ENCODE measurements at regions not wholly inside any gene's neighbourhood (a gene's known extent, or its start where the extent isn't known, plus 50 kb on each side); places are given as distances from the start of the nearest gene placed in this dataset.

GRCh38 chr4:144463236-144463635, 182.7 kb upstream of the HHIP start:
- TF ChIP-seq TAF1 (IDR thresholded peaks at IDR 0.05; ENCODE audit: low read depth, low read length) (no peak), POU2F2 (IDR thresholded peaks at IDR 0.05; ENCODE audit: low read depth, low read length) (no peak), PAX5 (IDR thresholded peaks at IDR 0.05; ENCODE audit: insufficient read depth, low read length, severe bottlenecking) (no peak), POLR2A (IDR thresholded peaks at IDR 0.05; ENCODE audit: low read depth, low read length) (no peak)
- DNase-seq (ENCODE audit: insufficient read length, low spot score), result no peak
- no peak for FAIRE-seq

DNA sequence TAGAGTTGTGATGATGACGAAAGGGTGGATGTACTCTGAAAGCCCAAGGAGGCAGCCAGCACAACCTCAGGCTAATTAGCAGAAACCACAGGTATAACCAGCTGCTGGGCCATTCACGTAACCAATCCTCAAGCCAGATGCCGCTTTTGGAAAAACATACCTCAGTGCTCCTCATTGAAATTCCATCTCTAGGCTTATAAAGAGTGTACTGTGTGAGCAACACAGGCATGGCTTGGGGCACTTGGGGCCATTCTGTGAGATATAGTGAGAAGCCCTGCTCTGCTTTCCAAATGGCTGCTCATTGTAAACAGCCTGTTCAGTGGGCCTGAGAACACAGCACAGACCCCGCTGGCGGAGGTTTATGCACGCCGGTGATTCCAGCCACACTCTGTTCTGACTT, 182.1 kb upstream of the HHIP start:
- DNase-seq (ENCODE audit: insufficient read length, low spot score) (no peak), FAIRE-seq (no peak)
- no peak for TF ChIP-seq POU2F2 (IDR thresholded peaks at IDR 0.05; ENCODE audit: low read depth, low read length)
- TF ChIP-seq PAX5 (IDR thresholded peaks at IDR 0.05; ENCODE audit: insufficient read depth, low read length, severe bottlenecking), result no peak

- DNase-seq (ENCODE audit: insufficient read length, low spot score) (no peak), FAIRE-seq (no peak)
- no peak for TF ChIP-seq TAF1 (IDR thresholded peaks at IDR 0.05; ENCODE audit: low read depth, low read length)
- no peak for TF ChIP-seq POLR2AphosphoS5 (IDR thresholded peaks at IDR 0.05; ENCODE audit: low read depth, low read length)
- TF ChIP-seq POLR2A (IDR thresholded peaks at IDR 0.05; ENCODE audit: low read depth, low read length), result no peak
- TF ChIP-seq POU2F2 (IDR thresholded peaks at IDR 0.05; ENCODE audit: low read depth, low read length), result no peak
- no peak for TF ChIP-seq SPI1 (IDR thresholded peaks at IDR 0.05; ENCODE audit: low read depth, low read length)
- TF ChIP-seq PAX5 (IDR thresholded peaks at IDR 0.05; ENCODE audit: insufficient read depth, low read length, severe bottlenecking), result no peak
Measured at GRCh38 chr4:144465546-144465945, 180.4 kb upstream of the HHIP start.

GRCh38 chr4:144480068-144480467, 165.9 kb upstream of the HHIP start:
- no peak for DNase-seq (ENCODE audit: insufficient read length, low spot score)
- FAIRE-seq, result no peak
- no peak for TF ChIP-seq POU2F2 (IDR thresholded peaks at IDR 0.05; ENCODE audit: low read depth, low read length)
- TF ChIP-seq POLR2A (IDR thresholded peaks at IDR 0.05; ENCODE audit: low read depth, low read length), result no peak
- no peak for TF ChIP-seq SPI1 (IDR thresholded peaks at IDR 0.05; ENCODE audit: low read depth, low read length)
- no peak for TF ChIP-seq TAF1 (IDR thresholded peaks at IDR 0.05; ENCODE audit: low read depth, low read length)

DNA sequence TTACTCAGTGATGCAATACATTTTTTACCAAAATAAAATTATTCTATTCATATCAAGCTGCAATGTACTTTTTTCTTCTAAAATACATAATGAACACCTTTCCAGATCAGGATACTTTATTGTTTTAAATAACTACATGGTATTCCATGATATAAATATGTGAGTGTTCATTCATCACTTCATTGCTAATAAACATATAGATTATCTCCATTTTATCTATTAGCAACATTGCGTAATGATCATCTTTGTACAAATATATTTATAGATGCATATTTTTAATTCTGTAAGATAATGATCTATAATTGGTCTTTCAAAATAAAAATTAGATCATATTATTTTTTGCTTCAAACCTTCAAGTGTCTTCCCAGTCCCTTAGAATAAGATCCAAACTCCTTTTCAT, 156.1 kb upstream of the HHIP start:
- DNase-seq (ENCODE audit: insufficient read length, low spot score), result no peak
- FAIRE-seq, result no peak
- TF ChIP-seq POLR2A (IDR thresholded peaks at IDR 0.05; ENCODE audit: low read depth, low read length) (no peak), TAF1 (IDR thresholded peaks at IDR 0.05; ENCODE audit: low read depth, low read length) (no peak), POU2F2 (IDR thresholded peaks at IDR 0.05; ENCODE audit: low read depth, low read length) (no peak), PAX5 (IDR thresholded peaks at IDR 0.05; ENCODE audit: insufficient read depth, low read length, severe bottlenecking) (no peak), SPI1 (IDR thresholded peaks at IDR 0.05; ENCODE audit: low read depth, low read length) (no peak), POLR2AphosphoS5 (IDR thresholded peaks at IDR 0.05; ENCODE audit: low read depth, low read length) (no peak)

- DNase-seq (ENCODE audit: insufficient read length, low spot score), result no peak
- no peak for TF ChIP-seq POLR2A (IDR thresholded peaks at IDR 0.05; ENCODE audit: low read depth, low read length)
- no peak for TF ChIP-seq POLR2AphosphoS5 (IDR thresholded peaks at IDR 0.05; ENCODE audit: low read depth, low read length)
- TF ChIP-seq SPI1 (IDR thresholded peaks at IDR 0.05; ENCODE audit: low read depth, low read length), result no peak
- no peak for TF ChIP-seq PAX5 (IDR thresholded peaks at IDR 0.05; ENCODE audit: insufficient read depth, low read length, severe bottlenecking)
- TF ChIP-seq TAF1 (IDR thresholded peaks at IDR 0.05; ENCODE audit: low read depth, low read length), result no peak
- no peak for TF ChIP-seq POU2F2 (IDR thresholded peaks at IDR 0.05; ENCODE audit: low read depth, low read length)
- no peak for FAIRE-seq
Measured at GRCh38 chr4:144494280-144494679, 151.7 kb upstream of the HHIP start.

DNA sequence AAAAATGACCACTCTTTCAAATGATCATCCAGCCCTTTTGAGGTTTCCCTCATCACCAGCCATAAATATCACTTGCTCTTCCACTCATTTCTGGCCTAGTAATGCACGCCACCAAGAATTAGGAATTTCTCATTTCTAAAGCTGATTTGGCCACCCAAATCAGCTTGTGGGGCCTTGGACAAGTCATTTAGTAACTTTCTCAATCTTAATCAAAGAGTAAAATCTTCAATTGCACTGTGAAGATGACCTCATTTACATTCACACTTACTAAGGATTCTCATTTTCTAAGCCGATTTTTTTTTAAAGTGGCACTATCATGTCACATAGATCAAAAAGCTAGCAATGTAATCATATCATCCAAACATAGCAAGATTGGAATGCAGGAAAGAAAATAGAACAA, 150.0 kb upstream of the HHIP start:
- TF ChIP-seq PAX5 (IDR thresholded peaks at IDR 0.05; ENCODE audit: insufficient read depth, low read length, severe bottlenecking) (no peak), POU2F2 (IDR thresholded peaks at IDR 0.05; ENCODE audit: low read depth, low read length) (no peak), POLR2AphosphoS5 (IDR thresholded peaks at IDR 0.05; ENCODE audit: low read depth, low read length) (no peak), POLR2A (IDR thresholded peaks at IDR 0.05; ENCODE audit: low read depth, low read length) (no peak)
- FAIRE-seq, result no peak
- no peak for DNase-seq (ENCODE audit: insufficient read length, low spot score)

- DNase-seq (ENCODE audit: insufficient read length, low spot score), result no peak
- TF ChIP-seq TAF1 (IDR thresholded peaks at IDR 0.05; ENCODE audit: low read depth, low read length) (no peak), PAX5 (IDR thresholded peaks at IDR 0.05; ENCODE audit: insufficient read depth, low read length, severe bottlenecking) (no peak), POLR2AphosphoS5 (IDR thresholded peaks at IDR 0.05; ENCODE audit: low read depth, low read length) (no peak), POU2F2 (IDR thresholded peaks at IDR 0.05; ENCODE audit: low read depth, low read length) (no peak), SPI1 (IDR thresholded peaks at IDR 0.05; ENCODE audit: low read depth, low read length) (no peak), POLR2A (IDR thresholded peaks at IDR 0.05; ENCODE audit: low read depth, low read length) (no peak)
- no peak for FAIRE-seq
Measured at GRCh38 chr4:144499777-144500176, 146.2 kb upstream of the HHIP start.

GRCh38 chr4:144501231-144501780, 144.7 kb upstream of the HHIP start:
- no peak for FAIRE-seq
- DNase-seq (ENCODE audit: insufficient read length, low spot score), result no peak
- TF ChIP-seq POLR2A (IDR thresholded peaks at IDR 0.05; ENCODE audit: low read depth, low read length), result no peak
- TF ChIP-seq POU2F2 (IDR thresholded peaks at IDR 0.05; ENCODE audit: low read depth, low read length), result no peak
- no peak for TF ChIP-seq SPI1 (IDR thresholded peaks at IDR 0.05; ENCODE audit: low read depth, low read length)
- no peak for TF ChIP-seq PAX5 (IDR thresholded peaks at IDR 0.05; ENCODE audit: insufficient read depth, low read length, severe bottlenecking)
- no peak for TF ChIP-seq TAF1 (IDR thresholded peaks at IDR 0.05; ENCODE audit: low read depth, low read length)
- TF ChIP-seq POLR2AphosphoS5 (IDR thresholded peaks at IDR 0.05; ENCODE audit: low read depth, low read length), result no peak

DNA sequence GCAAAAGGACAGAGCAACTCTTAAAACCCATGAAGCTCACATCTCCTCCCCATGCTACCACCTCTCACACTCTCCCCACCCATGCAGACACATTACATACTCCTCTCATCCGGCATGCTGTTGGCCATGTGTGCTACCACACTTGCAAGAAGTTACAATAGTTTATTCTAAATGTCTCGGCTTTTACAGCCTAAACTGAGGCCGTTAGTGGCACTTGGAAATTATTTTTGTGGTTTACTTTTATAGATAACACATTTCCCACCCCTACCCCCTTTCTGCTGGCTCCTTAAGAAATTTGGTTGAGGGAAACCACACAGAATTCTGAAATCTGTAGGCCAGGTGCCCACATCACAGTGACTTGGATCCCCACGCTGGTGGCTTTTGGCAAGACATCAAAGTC, 141.1 kb upstream of the HHIP start:
- TF ChIP-seq SPI1 (IDR thresholded peaks at IDR 0.05; ENCODE audit: low read depth, low read length) (no peak), POLR2A (IDR thresholded peaks at IDR 0.05; ENCODE audit: low read depth, low read length) (no peak), TAF1 (IDR thresholded peaks at IDR 0.05; ENCODE audit: low read depth, low read length) (no peak), POU2F2 (IDR thresholded peaks at IDR 0.05; ENCODE audit: low read depth, low read length) (no peak), POLR2AphosphoS5 (IDR thresholded peaks at IDR 0.05; ENCODE audit: low read depth, low read length) (no peak), PAX5 (IDR thresholded peaks at IDR 0.05; ENCODE audit: insufficient read depth, low read length, severe bottlenecking) (no peak)
- no peak for FAIRE-seq
- no peak for DNase-seq (ENCODE audit: insufficient read length, low spot score)
